ENCODE measurements at regions not wholly inside any gene's neighbourhood (a gene's known extent, or its start where the extent isn't known, plus 50 kb on each side); places are given as distances from the start of the nearest gene placed in this dataset.

DNA sequence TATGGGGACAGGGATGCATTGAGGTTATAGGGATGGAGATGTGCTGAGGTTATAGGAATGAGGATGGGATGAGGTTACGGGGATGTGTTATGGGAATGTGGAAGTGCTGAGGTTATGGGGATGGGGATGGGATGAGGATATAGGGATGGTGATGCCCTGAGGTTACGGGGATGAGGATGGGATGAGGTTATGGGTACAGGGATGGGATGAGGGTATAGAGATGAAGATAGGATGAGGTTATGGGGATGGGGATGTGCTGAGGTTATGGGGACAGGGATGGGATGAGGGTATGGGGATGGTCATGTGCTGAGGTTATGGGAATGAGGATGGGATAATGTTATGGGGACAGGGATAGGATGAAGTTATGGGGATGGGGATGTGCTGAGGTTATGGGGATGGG lies 542.8 kb downstream of the CDH26 start:
- no peak for DNase-seq (ENCODE audit: low spot score)
- H3K36me3 Mint-ChIP-seq (ENCODE audit: low read depth): no peaks in the 10 kb centered on the region
- H3K27me3 Mint-ChIP-seq (ENCODE audit: low read depth): no peaks in the 10 kb centered on the region
- H3K4me3 Mint-ChIP-seq (ENCODE audit: low read depth): no peak overlapping the region
- H3K27ac Mint-ChIP-seq: no peak overlapping the region
- intact Hi-C loops (cut with micrococcal nuclease): no loop called here
- no peaks in the 10 kb centered on the region for H3K4me1 Mint-ChIP-seq (ENCODE audit: low read depth)
- no peaks in the 10 kb centered on the region for H3K9me3 Mint-ChIP-seq

DNA sequence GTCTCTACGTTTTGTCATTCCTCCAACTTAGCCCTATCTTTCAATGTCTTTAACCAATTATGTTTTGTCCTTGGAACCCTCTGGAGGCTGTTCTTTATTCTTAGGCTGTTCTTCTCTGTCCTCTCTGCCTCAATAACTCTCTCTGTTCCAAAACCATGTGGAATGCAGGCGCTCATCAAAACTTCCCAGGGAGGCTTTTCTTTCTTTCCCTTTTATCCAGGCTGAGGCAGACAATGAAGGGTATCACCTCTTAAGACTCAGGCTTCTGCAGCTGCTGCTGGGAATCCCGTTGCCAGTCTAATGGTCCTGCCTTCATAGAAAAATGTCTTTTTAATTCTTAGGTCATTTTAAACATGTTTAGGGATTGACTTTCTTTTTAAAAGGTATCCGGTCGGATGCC lies 544.7 kb downstream of the CDH26 start:
- Mint-ChIP-seq H3K4me3 (ENCODE audit: low read depth) (no peak overlapping the region), H3K4me1 (ENCODE audit: low read depth) (no peaks in the 10 kb centered on the region)

GRCh38 chr20:60505423-60505822 lies 547.2 kb downstream of the CDH26 start:
- no peaks in the 10 kb centered on the region for H3K36me3 Mint-ChIP-seq (ENCODE audit: low read depth)
- H3K4me3 Mint-ChIP-seq (ENCODE audit: low read depth): no peak overlapping the region
- no peaks in the 10 kb centered on the region for H3K27me3 Mint-ChIP-seq (ENCODE audit: low read depth)
- H3K27ac Mint-ChIP-seq: no peak overlapping the region
- intact Hi-C loops (cut with micrococcal nuclease): no loop called here
- no peaks in the 10 kb centered on the region for H3K9me3 Mint-ChIP-seq
- H3K4me1 Mint-ChIP-seq (ENCODE audit: low read depth): no peaks in the 10 kb centered on the region
- no peak for DNase-seq (ENCODE audit: low spot score)

More for the DNA sequence above, 544.7 kb downstream of the CDH26 start:
- no peak for DNase-seq (ENCODE audit: low spot score)
- Mint-ChIP-seq H3K9me3 (no peaks in the 10 kb centered on the region), H3K27me3 (ENCODE audit: low read depth) (no peaks in the 10 kb centered on the region), H3K27ac (no peak overlapping the region), H3K36me3 (ENCODE audit: low read depth) (no peaks in the 10 kb centered on the region)
- intact Hi-C loops (cut with micrococcal nuclease): no loop called here

GRCh38 chr20:60506061-60506460 lies 547.8 kb downstream of the CDH26 start:
- intact Hi-C loops (cut with micrococcal nuclease): no loop called here
- no peak overlapping the region for H3K4me3 Mint-ChIP-seq (ENCODE audit: low read depth)
- H3K9me3 Mint-ChIP-seq: no peaks in the 10 kb centered on the region
- no peaks in the 10 kb centered on the region for H3K27me3 Mint-ChIP-seq (ENCODE audit: low read depth)
- no peaks in the 10 kb centered on the region for H3K36me3 Mint-ChIP-seq (ENCODE audit: low read depth)
- no peak overlapping the region for H3K27ac Mint-ChIP-seq
- no peaks in the 10 kb centered on the region for H3K4me1 Mint-ChIP-seq (ENCODE audit: low read depth)
- no peak for DNase-seq (ENCODE audit: low spot score)

GRCh38 chr20:60507087-60507694 lies 549.0 kb downstream of the CDH26 start:
- Mint-ChIP-seq H3K4me3 (ENCODE audit: low read depth) (no peak overlapping the region), H3K27ac (no peak overlapping the region), H3K36me3 (ENCODE audit: low read depth) (no peaks in the 10 kb centered on the region), H3K4me1 (ENCODE audit: low read depth) (no peaks in the 10 kb centered on the region), H3K9me3 (no peaks in the 10 kb centered on the region), H3K27me3 (ENCODE audit: low read depth) (no peaks in the 10 kb centered on the region)
- no peak for DNase-seq (ENCODE audit: low spot score)
- intact Hi-C loops (cut with micrococcal nuclease): no loop called here

DNA sequence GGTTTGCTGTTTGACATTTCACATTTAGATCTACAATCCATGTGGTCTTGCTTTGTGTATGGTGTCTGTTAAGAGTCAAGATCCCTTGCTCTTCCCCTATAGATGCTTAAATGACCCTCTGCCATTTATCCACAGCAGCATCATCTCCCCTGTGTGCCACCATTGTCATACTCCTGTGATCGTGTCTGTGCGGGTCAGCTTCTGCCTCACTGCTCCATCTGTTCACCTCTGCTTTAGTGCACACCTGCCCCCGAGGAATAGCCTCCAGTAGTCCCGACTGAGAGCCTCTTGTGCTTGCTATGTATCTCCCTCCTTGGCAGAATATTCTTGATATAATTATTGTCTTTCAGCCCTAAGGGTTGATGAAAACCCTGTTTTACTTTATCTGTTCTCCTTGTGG lies 551.2 kb downstream of the CDH26 start:
- Mint-ChIP-seq H3K36me3 (ENCODE audit: low read depth) (no peaks in the 10 kb centered on the region), H3K9me3 (no peaks in the 10 kb centered on the region), H3K27ac (no peak overlapping the region), H3K27me3 (ENCODE audit: low read depth) (no peaks in the 10 kb centered on the region), H3K4me3 (ENCODE audit: low read depth) (no peak overlapping the region), H3K4me1 (ENCODE audit: low read depth) (no peaks in the 10 kb centered on the region)
- DNase-seq (ENCODE audit: low spot score): no peak
- intact Hi-C loops (cut with micrococcal nuclease): no loop called here

DNA sequence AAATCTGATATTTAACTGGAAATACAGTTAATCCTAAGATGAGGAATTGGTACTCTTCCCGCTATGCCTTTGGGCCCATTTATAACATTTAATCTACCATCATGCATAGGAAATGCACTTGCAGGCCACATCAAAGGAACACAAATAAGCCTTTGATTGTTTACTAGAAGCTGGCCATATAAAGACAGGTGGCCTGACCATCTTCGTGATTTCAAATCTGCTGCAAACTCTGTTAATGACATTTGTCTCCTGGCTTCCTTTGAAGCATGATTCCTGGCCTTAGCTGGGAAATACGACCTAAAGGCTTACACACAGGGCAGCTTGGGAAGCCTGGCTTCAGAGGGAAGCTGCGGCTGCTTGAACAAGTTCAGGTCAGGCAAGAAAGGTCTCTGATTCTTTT lies 552.1 kb downstream of the CDH26 start:
- intact Hi-C loops (cut with micrococcal nuclease): no loop called here
- H3K27ac Mint-ChIP-seq: no peak overlapping the region
- H3K27me3 Mint-ChIP-seq (ENCODE audit: low read depth): no peaks in the 10 kb centered on the region
- H3K4me1 Mint-ChIP-seq (ENCODE audit: low read depth): no peaks in the 10 kb centered on the region
- no peaks in the 10 kb centered on the region for H3K9me3 Mint-ChIP-seq
- H3K36me3 Mint-ChIP-seq (ENCODE audit: low read depth): no peaks in the 10 kb centered on the region
- H3K4me3 Mint-ChIP-seq (ENCODE audit: low read depth): no peak overlapping the region
- DNase-seq (ENCODE audit: low spot score): no peak

DNA sequence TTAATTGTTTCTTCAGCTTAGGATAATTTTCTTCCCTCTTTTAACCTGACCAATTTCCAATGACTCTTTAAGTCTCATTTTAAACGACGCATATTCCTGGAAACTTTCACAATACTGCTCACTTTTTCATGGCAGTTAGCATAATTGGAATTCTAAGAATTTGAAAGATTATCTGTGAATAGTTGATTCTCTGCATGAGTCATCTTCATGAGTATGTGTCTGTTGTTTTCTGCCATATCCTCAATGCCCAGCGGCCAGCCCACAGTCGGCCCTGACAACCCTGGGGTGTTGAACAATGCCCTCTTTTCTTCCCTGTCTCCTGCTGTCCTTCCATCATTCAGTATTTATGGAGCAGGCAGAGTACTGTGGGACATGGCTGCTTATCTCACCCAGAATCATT lies 554.2 kb downstream of the CDH26 start:
- H3K27me3 Mint-ChIP-seq (ENCODE audit: low read depth): no peaks in the 10 kb centered on the region
- no peak overlapping the region for H3K4me3 Mint-ChIP-seq (ENCODE audit: low read depth)
- no peaks in the 10 kb centered on the region for H3K9me3 Mint-ChIP-seq
- H3K27ac Mint-ChIP-seq: no peak overlapping the region
- intact Hi-C loops (cut with micrococcal nuclease): no loop called here
- no peak for DNase-seq (ENCODE audit: low spot score)
- H3K4me1 Mint-ChIP-seq (ENCODE audit: low read depth): no peaks in the 10 kb centered on the region
- no peaks in the 10 kb centered on the region for H3K36me3 Mint-ChIP-seq (ENCODE audit: low read depth)

DNA sequence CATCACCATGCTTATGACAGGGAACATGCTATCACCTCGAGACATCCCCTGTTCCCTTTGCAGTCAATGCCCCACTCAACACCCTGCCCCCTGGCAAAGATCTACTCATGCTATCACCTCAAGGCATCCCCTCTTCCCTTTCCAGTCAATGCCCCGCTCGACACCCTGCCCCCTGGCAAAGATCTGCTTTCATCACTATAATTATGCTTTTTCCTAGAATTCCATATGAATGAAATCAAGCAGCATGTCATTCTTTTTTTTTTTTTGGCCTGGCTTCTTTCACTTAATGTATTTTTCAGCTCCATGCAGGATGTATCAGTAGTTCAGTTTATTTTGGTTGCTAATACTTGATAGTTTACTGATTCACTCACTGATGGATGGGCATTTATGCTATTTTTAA lies 554.9 kb downstream of the CDH26 start:
- intact Hi-C loops (cut with micrococcal nuclease): no loop called here
- no peaks in the 10 kb centered on the region for H3K36me3 Mint-ChIP-seq (ENCODE audit: low read depth)

GRCh38 chr20:60516442-60516841 lies 558.2 kb downstream of the CDH26 start:
- H3K4me3 Mint-ChIP-seq (ENCODE audit: low read depth): no peak overlapping the region
- no peak overlapping the region for H3K27ac Mint-ChIP-seq
- H3K36me3 Mint-ChIP-seq (ENCODE audit: low read depth): no peaks in the 10 kb centered on the region
- no peaks in the 10 kb centered on the region for H3K4me1 Mint-ChIP-seq (ENCODE audit: low read depth)
- intact Hi-C loops (cut with micrococcal nuclease): no loop called here
- H3K9me3 Mint-ChIP-seq: no peaks in the 10 kb centered on the region
- H3K27me3 Mint-ChIP-seq (ENCODE audit: low read depth): no peaks in the 10 kb centered on the region
- no peak for DNase-seq (ENCODE audit: low spot score)

More for the DNA sequence above, 554.9 kb downstream of the CDH26 start:
- H3K4me1 Mint-ChIP-seq (ENCODE audit: low read depth): no peaks in the 10 kb centered on the region
- H3K27me3 Mint-ChIP-seq (ENCODE audit: low read depth): no peaks in the 10 kb centered on the region
- no peak for DNase-seq (ENCODE audit: low spot score)
- H3K27ac Mint-ChIP-seq: no peak overlapping the region
- H3K4me3 Mint-ChIP-seq (ENCODE audit: low read depth): no peak overlapping the region
- no peaks in the 10 kb centered on the region for H3K9me3 Mint-ChIP-seq

GRCh38 chr20:60518022-60518421 lies 559.8 kb downstream of the CDH26 start:
- intact Hi-C loops (cut with micrococcal nuclease): no loop called here
- DNase-seq (ENCODE audit: low spot score): no peak
- no peaks in the 10 kb centered on the region for H3K36me3 Mint-ChIP-seq (ENCODE audit: low read depth)
- no peak overlapping the region for H3K27ac Mint-ChIP-seq
- H3K4me3 Mint-ChIP-seq (ENCODE audit: low read depth): no peak overlapping the region
- H3K27me3 Mint-ChIP-seq (ENCODE audit: low read depth): no peaks in the 10 kb centered on the region
- no peaks in the 10 kb centered on the region for H3K4me1 Mint-ChIP-seq (ENCODE audit: low read depth)
- no peaks in the 10 kb centered on the region for H3K9me3 Mint-ChIP-seq

DNA sequence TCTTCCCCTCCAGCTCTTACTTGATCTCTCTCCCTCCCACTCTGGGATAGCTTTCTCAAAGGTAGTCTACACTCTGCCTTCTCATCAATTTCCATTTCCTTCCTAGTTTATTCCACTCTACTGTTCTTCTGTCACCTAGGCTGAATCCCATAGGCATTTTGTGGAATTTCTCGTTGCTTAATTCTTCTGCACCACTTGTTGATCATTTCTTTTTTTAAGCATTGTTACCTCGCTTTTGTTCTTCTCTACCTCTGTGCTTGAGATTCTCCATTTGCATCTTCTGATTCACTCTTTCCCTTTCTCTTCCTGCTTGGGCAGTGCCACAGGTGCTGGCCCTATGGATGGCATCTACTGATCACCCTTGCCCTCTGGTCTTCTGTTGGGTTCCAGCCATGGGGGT lies 567.2 kb downstream of the CDH26 start:
- no peaks in the 10 kb centered on the region for H3K36me3 Mint-ChIP-seq (ENCODE audit: low read depth)
- intact Hi-C loops (cut with micrococcal nuclease): no loop called here
- H3K4me1 Mint-ChIP-seq (ENCODE audit: low read depth): no peaks in the 10 kb centered on the region
- no peak overlapping the region for H3K4me3 Mint-ChIP-seq (ENCODE audit: low read depth)
- peaks cover 3% of the 10 kb centered on the region for H3K9me3 Mint-ChIP-seq
- no peak overlapping the region for H3K27ac Mint-ChIP-seq
- no peak for DNase-seq (ENCODE audit: low spot score)
- H3K27me3 Mint-ChIP-seq (ENCODE audit: low read depth): no peaks in the 10 kb centered on the region

- Mint-ChIP-seq H3K4me3 (ENCODE audit: low read depth) (no peak overlapping the region), H3K27ac (no peak overlapping the region), H3K36me3 (ENCODE audit: low read depth) (no peaks in the 10 kb centered on the region), H3K4me1 (ENCODE audit: low read depth) (no peaks in the 10 kb centered on the region), H3K27me3 (ENCODE audit: low read depth) (no peaks in the 10 kb centered on the region), H3K9me3 (peaks cover 3% of the 10 kb centered on the region)
- DNase-seq (ENCODE audit: low spot score): no peak
- intact Hi-C loops (cut with micrococcal nuclease): no loop called here
Measured at GRCh38 chr20:60527656-60528055, 569.4 kb downstream of the CDH26 start.

GRCh38 chr20:60528141-60528540 lies 569.9 kb downstream of the CDH26 start:
- no peaks in the 10 kb centered on the region for H3K36me3 Mint-ChIP-seq (ENCODE audit: low read depth)
- intact Hi-C loops (cut with micrococcal nuclease): no loop called here
- no peak overlapping the region for H3K27ac Mint-ChIP-seq
- H3K4me1 Mint-ChIP-seq (ENCODE audit: low read depth): no peaks in the 10 kb centered on the region
- no peak for DNase-seq (ENCODE audit: low spot score)
- H3K4me3 Mint-ChIP-seq (ENCODE audit: low read depth): no peak overlapping the region
- peaks cover 3% of the 10 kb centered on the region for H3K9me3 Mint-ChIP-seq
- H3K27me3 Mint-ChIP-seq (ENCODE audit: low read depth): no peaks in the 10 kb centered on the region
